Thoracic aorta (tissue), 2 donors: ENCODE measurements at regions not wholly inside any gene's neighbourhood (a gene's known extent, or its start where the extent isn't known, plus 50 kb on each side); places are given as distances from the start of the nearest gene placed in this dataset.

Source experiments
- ATAC-seq: fragments of 150-250 bp; one replicate; pipeline ENCODE4 v1.8.0; 2017; ENCODE audit warnings: low read depth; ENCODE audit not compliant: insufficient number of reproducible peaks, low FRiP score
- DNase-seq: peaks from one replicate; pipeline ENCODE4 v3.0.0-alpha.2; 2020; ENCODE audit warnings: low spot score
- H3K27ac ChIP-seq, 2 donors: fragments of 200-600 bp; sonication (generic); 1 replicate in 1 of 2; 2 replicates in 1 of 2; pipeline ENCODE4 v1.5.1; 2016; ENCODE audit warnings: mild to moderate bottlenecking in 2 of 2, moderate library complexity in 2 of 2
- H3K27me3 ChIP-seq: fragments of 200-600 bp; sonication (generic); replicated peaks from 2 replicates; pipeline ENCODE4 v1.6.0; 2016; ENCODE audit warnings: mild to moderate bottlenecking; ENCODE audit not compliant: insufficient read depth
- H3K36me3 ChIP-seq: fragments of 200-600 bp; sonication (generic); one replicate; pipeline ENCODE4 v1.5.1; 2016
- H3K4me1 ChIP-seq, 2 donors: fragments of 200-600 bp; sonication (generic); 1 replicate in 1 of 2; 2 replicates in 1 of 2; pipeline versions ENCODE4 v1.5.1 to v1.6.0; 2016; ENCODE audit warnings: low read depth in 2 of 2, mild to moderate bottlenecking in 1 of 2; ENCODE audit not compliant: control insufficient read depth in 1 of 2
- H3K4me3 ChIP-seq: fragments of 200-600 bp; sonication (generic); 2 replicates; pipeline ENCODE4 v1.5.1; 2016; ENCODE audit warnings: mild to moderate bottlenecking
- H3K9me3 ChIP-seq: fragments of 200-600 bp; sonication (generic); 2 replicates; pipeline ENCODE4 v1.5.1; 2016
- TF ChIP-seq, protein P1 (sequence below): fragments of 200-600 bp; sonication (generic); IDR thresholded peaks from one replicate; pipeline ENCODE4 v1.5.1; 2019; ENCODE audit warnings: antibody characterized with exemption

DNA sequence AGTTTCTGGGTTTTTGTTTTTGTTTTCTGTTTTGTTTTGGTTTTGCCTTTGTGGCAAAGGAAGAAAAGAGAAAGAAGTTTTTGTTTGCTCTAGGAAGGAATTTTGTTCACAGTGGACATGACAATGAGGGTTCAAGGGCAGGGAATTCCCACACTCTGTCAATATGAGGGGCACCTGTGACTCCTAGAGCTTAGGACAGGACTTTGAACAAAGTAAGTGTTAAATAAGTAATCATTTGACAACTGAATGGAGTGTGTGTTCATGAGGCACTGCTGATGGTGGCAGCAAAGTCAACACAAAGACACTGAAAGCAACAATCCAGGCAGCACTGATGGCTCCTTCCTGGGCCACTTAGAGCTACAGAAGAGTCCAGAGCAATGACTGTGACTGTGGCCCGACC lies 1381.1 kb upstream of the LRRTM3 start:
- H3K9me3 ChIP-seq = no peaks in the 10 kb centered on the region
- ATAC-seq = no peak
- no peak overlapping the region for H3K4me3 ChIP-seq
- H3K27ac ChIP-seq = no peak overlapping the region
- H3K27me3 ChIP-seq = no peaks in the 10 kb centered on the region
- no peak for DNase-seq
- H3K4me1 ChIP-seq = no peaks in the 10 kb centered on the region
- TF ChIP-seq, protein P1, sequence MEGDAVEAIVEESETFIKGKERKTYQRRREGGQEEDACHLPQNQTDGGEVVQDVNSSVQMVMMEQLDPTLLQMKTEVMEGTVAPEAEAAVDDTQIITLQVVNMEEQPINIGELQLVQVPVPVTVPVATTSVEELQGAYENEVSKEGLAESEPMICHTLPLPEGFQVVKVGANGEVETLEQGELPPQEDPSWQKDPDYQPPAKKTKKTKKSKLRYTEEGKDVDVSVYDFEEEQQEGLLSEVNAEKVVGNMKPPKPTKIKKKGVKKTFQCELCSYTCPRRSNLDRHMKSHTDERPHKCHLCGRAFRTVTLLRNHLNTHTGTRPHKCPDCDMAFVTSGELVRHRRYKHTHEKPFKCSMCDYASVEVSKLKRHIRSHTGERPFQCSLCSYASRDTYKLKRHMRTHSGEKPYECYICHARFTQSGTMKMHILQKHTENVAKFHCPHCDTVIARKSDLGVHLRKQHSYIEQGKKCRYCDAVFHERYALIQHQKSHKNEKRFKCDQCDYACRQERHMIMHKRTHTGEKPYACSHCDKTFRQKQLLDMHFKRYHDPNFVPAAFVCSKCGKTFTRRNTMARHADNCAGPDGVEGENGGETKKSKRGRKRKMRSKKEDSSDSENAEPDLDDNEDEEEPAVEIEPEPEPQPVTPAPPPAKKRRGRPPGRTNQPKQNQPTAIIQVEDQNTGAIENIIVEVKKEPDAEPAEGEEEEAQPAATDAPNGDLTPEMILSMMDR = no peak
- H3K36me3 ChIP-seq = no peaks in the 10 kb centered on the region

- H3K36me3 ChIP-seq = no peaks in the 10 kb centered on the region
- TF ChIP-seq, protein P1 = no peak
- H3K9me3 ChIP-seq = no peaks in the 10 kb centered on the region
- H3K4me3 ChIP-seq = no peak overlapping the region
- ATAC-seq = no peak
- H3K27ac ChIP-seq = no peak overlapping the region
- no peaks in the 10 kb centered on the region for H3K4me1 ChIP-seq
- no peaks in the 10 kb centered on the region for H3K27me3 ChIP-seq
- no peak for DNase-seq
These were observed 1377.8 kb upstream of the LRRTM3 start for GRCh38 chr10:65548001-65548400.

DNA sequence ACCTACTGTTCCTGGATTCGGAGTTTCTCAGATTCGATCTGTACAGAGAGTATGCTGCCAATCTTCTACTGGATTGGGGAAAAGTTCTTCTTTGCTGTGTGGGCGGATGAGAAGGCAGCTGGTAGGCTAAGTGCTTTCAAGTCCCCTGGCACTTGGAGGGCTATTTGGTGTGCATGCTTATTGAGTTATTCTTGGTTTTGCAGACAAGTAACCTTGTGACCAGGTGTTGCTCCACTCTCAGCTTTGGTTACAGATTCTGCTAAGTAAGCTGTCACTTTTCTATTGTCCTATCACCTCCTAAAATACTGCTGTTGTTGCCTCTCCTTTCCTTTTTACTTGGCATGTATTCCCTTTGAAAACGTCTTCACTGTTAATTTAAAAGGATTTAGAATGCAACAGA lies 1375.1 kb upstream of the LRRTM3 start:
- ATAC-seq = no peak
- H3K27me3 ChIP-seq = no peaks in the 10 kb centered on the region
- no peaks in the 10 kb centered on the region for H3K36me3 ChIP-seq

GRCh38 chr10:65555192-65555591 lies 1370.6 kb upstream of the LRRTM3 start:
- Histone ChIP-seq H3K9me3 (no peaks in the 10 kb centered on the region), H3K4me1 (peaks cover 0 to 10% of the 10 kb centered on the region in 2 donors), H3K27me3 (no peaks in the 10 kb centered on the region), H3K4me3 (no peak overlapping the region), H3K27ac (no peak overlapping the region), H3K36me3 (no peaks in the 10 kb centered on the region)
- ATAC-seq = no peak
- TF ChIP-seq, protein P1 = no peak
- DNase-seq = no peak

More for the DNA sequence above, 1375.1 kb upstream of the LRRTM3 start:
- Histone ChIP-seq H3K9me3 (no peaks in the 10 kb centered on the region), H3K4me3 (no peak overlapping the region), H3K4me1 (no peaks in the 10 kb centered on the region), H3K27ac (no peak overlapping the region)
- TF ChIP-seq, protein P1 = no peak
- no peak for DNase-seq

DNA sequence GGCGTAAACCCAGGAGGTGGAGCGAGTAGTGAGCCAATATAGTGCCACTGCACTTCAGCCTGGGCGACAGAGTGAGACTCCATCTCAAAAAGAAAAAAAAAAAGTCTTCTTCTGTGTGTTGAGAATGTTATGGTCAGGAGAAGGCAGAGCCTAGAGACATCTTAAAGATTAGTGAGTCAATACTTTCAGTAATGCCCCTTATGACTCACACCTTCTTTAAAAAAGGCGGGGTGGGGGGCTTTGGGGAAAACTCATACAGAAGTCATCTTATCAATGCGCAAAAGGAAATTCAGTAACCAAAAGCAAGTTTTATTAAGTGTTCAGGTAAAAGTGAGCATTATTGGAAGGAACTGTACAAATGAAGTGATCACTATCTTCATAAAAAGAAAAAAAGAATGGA lies 1369.8 kb upstream of the LRRTM3 start:
- no peaks in the 10 kb centered on the region for H3K9me3 ChIP-seq
- no peak for ATAC-seq
- H3K27ac ChIP-seq = no peak overlapping the region
- no peaks in the 10 kb centered on the region for H3K36me3 ChIP-seq
- no peak overlapping the region for H3K4me3 ChIP-seq
- no peaks in the 10 kb centered on the region for H3K27me3 ChIP-seq
- TF ChIP-seq, protein P1 = no peak
- H3K4me1 ChIP-seq = peaks cover 0 to 10% of the 10 kb centered on the region in 2 donors
- no peak for DNase-seq
